SU-DHL-6 (cell line): ENCODE measurements at regions not wholly inside any gene's neighbourhood (a gene's known extent, or its start where the extent isn't known, plus 50 kb on each side); places are given as distances from the start of the nearest gene placed in this dataset.

Experiments used
- H2AFZ ChIP-seq: fragments of 200-600 bp; sonication (generic); 2 replicates; pipeline ENCODE4 v1.6.1; 2014; ENCODE audit warnings: low read depth, mild to moderate bottlenecking, moderate library complexity, mixed read lengths, antibody characterized with exemption, low read length; ENCODE audit not compliant: severe bottlenecking
- H3F3A ChIP-seq: fragments of 200-600 bp; shearing (Covaris generic); 2 replicates; pipeline ENCODE4 v1.6.0; 2016; ENCODE audit warnings: antibody characterized with exemption, mild to moderate bottlenecking; ENCODE audit not compliant: insufficient read depth
- H3K27ac ChIP-seq: fragments of 200-600 bp; sonication (generic); 2 replicates; pipeline ENCODE4 v1.5.1; 2016; ENCODE audit warnings: low read depth, mild to moderate bottlenecking, low read length, moderate library complexity, mixed read lengths
- H3K27me3 ChIP-seq: fragments of 200-600 bp; sonication (generic), shearing (Covaris generic); 2 replicates; pipeline ENCODE4 v1.6.0; 2014; ENCODE audit warnings: mild to moderate bottlenecking, low read length
- H3K36me3 ChIP-seq: fragments of 200-600 bp; sonication (generic); 2 replicates; pipeline ENCODE4 v1.6.1; 2014; ENCODE audit warnings: mild to moderate bottlenecking, low read length, mixed read lengths
- H3K4me2 ChIP-seq: fragments of 300-600, 200-600 bp; shearing (Covaris generic), sonication (generic); 2 replicates; pipeline ENCODE4 v1.6.0; 2014; ENCODE audit warnings: low read length, low read depth, mild to moderate bottlenecking; ENCODE audit not compliant: poor library complexity, severe bottlenecking
- H3K4me3 ChIP-seq: fragments of 200-600 bp; sonication (generic); 2 replicates; pipeline ENCODE4 v1.5.1; 2014; ENCODE audit warnings: antibody characterized with exemption, low read length, mild to moderate bottlenecking, mixed read lengths; ENCODE audit not compliant: insufficient read depth, poor library complexity, severe bottlenecking
- H3K79me2 ChIP-seq: fragments of 200-600 bp; sonication (generic); 2 replicates; pipeline ENCODE4 v1.6.1; 2014; ENCODE audit warnings: mild to moderate bottlenecking, low read length, moderate library complexity; ENCODE audit not compliant: insufficient read depth
- H3K9ac ChIP-seq: fragments of 200-600 bp; sonication (generic); 2 replicates; pipeline ENCODE4 v1.7.0; 2014; ENCODE audit warnings: mild to moderate bottlenecking, low read length
- H3K9me2 ChIP-seq: fragments of 200-600 bp; sonication (generic); replicated peaks from 2 replicates; pipeline ENCODE4 v1.6.1; 2014; ENCODE audit warnings: low read length; ENCODE audit not compliant: insufficient read depth
- H3K9me3 ChIP-seq: fragments of 200-600 bp; sonication (generic); 2 replicates; pipeline ENCODE4 v1.6.1; 2014; ENCODE audit warnings: low read length, mixed read lengths; ENCODE audit not compliant: insufficient read depth
- H4K20me1 ChIP-seq: fragments of 200-600 bp; sonication (generic); 2 replicates; pipeline ENCODE4 v1.6.1; 2014; ENCODE audit warnings: low read depth, mild to moderate bottlenecking, antibody characterized with exemption, low read length, moderate library complexity, mixed read lengths
- EZH2phosphoT487 ChIP-seq: fragments of 200-600 bp; sonication (generic), shearing (Covaris generic); conservative IDR thresholded peaks from 2 replicates; pipeline ENCODE4 v1.6.1; 2018; ENCODE audit warnings: mild to moderate bottlenecking, antibody characterized with exemption, low read length, moderate library complexity, mixed read lengths
- TF ChIP-seq, protein P1 (sequence below): fragments of 200-600 bp; sonication (generic); IDR thresholded peaks from one replicate; pipeline ENCODE4 v1.5.1; 2017; ENCODE audit warnings: antibody characterized with exemption, mild to moderate bottlenecking, low read length, moderate library complexity; ENCODE audit not compliant: insufficient read depth, poor library complexity, severe bottlenecking

DNA sequence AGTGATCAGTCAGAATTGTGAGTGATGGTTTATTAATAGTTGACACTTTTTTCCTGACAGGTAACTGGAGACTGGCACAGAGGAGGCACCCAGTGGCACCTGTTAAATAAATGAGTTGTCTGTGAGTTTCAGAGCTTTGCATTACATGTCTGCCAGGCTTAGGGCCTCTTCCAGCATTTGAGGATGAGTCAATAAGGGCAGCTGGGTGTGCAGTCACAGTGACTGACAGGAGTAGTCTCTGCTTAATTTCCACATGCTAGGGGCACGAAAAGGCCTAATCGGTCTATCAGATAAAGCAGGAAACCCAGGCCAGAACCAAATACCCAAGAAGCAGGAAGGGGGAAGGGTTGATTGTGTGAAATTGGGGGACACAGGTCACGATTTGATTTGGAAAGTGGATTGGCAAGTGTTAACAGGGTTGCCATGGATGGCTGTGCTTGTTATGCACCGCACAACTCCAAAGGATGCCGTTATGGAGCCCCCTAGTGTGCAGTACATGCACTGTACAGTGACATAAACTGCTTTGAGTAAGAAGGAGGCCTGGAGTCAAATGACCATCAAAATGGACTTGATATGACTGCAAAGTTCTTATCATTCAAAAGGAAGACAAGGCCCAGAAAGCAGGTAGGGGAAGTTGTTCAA, 111.9 kb upstream of the GGTLC1 start:
- no peaks in the 10 kb centered on the region for H3K36me3 ChIP-seq
- no peak overlapping the region for H2AFZ ChIP-seq
- no peaks in the 10 kb centered on the region for H4K20me1 ChIP-seq
- no peak overlapping the region for H3K4me3 ChIP-seq
- no peak for TF ChIP-seq EZH2phosphoT487
- TF ChIP-seq, protein P1, sequence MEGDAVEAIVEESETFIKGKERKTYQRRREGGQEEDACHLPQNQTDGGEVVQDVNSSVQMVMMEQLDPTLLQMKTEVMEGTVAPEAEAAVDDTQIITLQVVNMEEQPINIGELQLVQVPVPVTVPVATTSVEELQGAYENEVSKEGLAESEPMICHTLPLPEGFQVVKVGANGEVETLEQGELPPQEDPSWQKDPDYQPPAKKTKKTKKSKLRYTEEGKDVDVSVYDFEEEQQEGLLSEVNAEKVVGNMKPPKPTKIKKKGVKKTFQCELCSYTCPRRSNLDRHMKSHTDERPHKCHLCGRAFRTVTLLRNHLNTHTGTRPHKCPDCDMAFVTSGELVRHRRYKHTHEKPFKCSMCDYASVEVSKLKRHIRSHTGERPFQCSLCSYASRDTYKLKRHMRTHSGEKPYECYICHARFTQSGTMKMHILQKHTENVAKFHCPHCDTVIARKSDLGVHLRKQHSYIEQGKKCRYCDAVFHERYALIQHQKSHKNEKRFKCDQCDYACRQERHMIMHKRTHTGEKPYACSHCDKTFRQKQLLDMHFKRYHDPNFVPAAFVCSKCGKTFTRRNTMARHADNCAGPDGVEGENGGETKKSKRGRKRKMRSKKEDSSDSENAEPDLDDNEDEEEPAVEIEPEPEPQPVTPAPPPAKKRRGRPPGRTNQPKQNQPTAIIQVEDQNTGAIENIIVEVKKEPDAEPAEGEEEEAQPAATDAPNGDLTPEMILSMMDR: peak; percentile 46
- no peaks in the 10 kb centered on the region for H3K27me3 ChIP-seq
- no peak overlapping the region for H3K9ac ChIP-seq
- no peaks in the 10 kb centered on the region for H3K9me3 ChIP-seq
- no peaks in the 10 kb centered on the region for H3K9me2 ChIP-seq
- no peak overlapping the region for H3K4me2 ChIP-seq
- H3K27ac ChIP-seq: no peak overlapping the region
- H3K79me2 ChIP-seq: no peaks in the 10 kb centered on the region
- no peaks in the 10 kb centered on the region for H3F3A ChIP-seq

- Histone ChIP-seq H3F3A (no peaks in the 10 kb centered on the region), H3K9ac (no peak overlapping the region), H3K79me2 (no peaks in the 10 kb centered on the region), H2AFZ (no peak overlapping the region), H3K9me2 (no peaks in the 10 kb centered on the region), H3K9me3 (no peaks in the 10 kb centered on the region), H3K36me3 (no peaks in the 10 kb centered on the region), H3K4me2 (no peak overlapping the region), H3K27me3 (no peaks in the 10 kb centered on the region), H4K20me1 (no peaks in the 10 kb centered on the region), H3K27ac (no peak overlapping the region), H3K4me3 (no peak overlapping the region)
- TF ChIP-seq, protein P1: no peak
- TF ChIP-seq EZH2phosphoT487: no peak
Measured at GRCh38 chr20:24098886-24099285, 110.3 kb upstream of the GGTLC1 start.

- H3K9me3 ChIP-seq: no peaks in the 10 kb centered on the region
- H4K20me1 ChIP-seq: no peaks in the 10 kb centered on the region
- TF ChIP-seq EZH2phosphoT487: no peak
- TF ChIP-seq, protein P1: no peak
- no peak overlapping the region for H3K4me3 ChIP-seq
- no peaks in the 10 kb centered on the region for H3K9me2 ChIP-seq
- no peak overlapping the region for H2AFZ ChIP-seq
- H3F3A ChIP-seq: no peaks in the 10 kb centered on the region
- no peak overlapping the region for H3K27ac ChIP-seq
- H3K4me2 ChIP-seq: no peak overlapping the region
- H3K79me2 ChIP-seq: no peaks in the 10 kb centered on the region
- H3K9ac ChIP-seq: no peak overlapping the region
- no peaks in the 10 kb centered on the region for H3K36me3 ChIP-seq
- H3K27me3 ChIP-seq: no peaks in the 10 kb centered on the region
Measured at GRCh38 chr20:24097506-24098245, 109.1 kb upstream of the GGTLC1 start.
